IMR-90 (cell line): ENCODE measurements at regions not wholly inside any gene's neighbourhood (a gene's known extent, or its start where the extent isn't known, plus 50 kb on each side); places are given as distances from the start of the nearest gene placed in this dataset.

Source experiments
- ATAC-seq: fragments of 200-7000 bp; cut with Tn5 transposase; 2 replicates; pipeline ENCODE4 v1.9.1; 2020; ENCODE audit warnings: low read depth, mild to moderate bottlenecking, moderate library complexity
- BruUV-seq: library from RNA; stranded (reverse); fragments of 400-500 nt; replicated peaks from 2 replicates; lab custom pipeline; 2021; lab: Mats Ljungman, UMichigan
- CTCF ChIA-PET: fragments of 300-600 bp; formaldehyde crosslinking; extraction: SDS; loops from one replicate; lab custom pipeline; 2021; ENCODE audit warnings: antibody characterized with exemption; lab: Yijun Ruan, JAX
- POLR2A ChIA-PET: fragments of 300-600 bp; sonication (Branson Sonifier 250); formaldehyde crosslinking; loops from one replicate; lab custom pipeline; 2022; ENCODE audit warnings: antibody characterized with exemption; ENCODE audit not compliant: unreplicated experiment; lab: Charles Lee
- DNase-seq: peaks from one replicate; pipeline ENCODE4 v3.0.0; 2013
- H2AFZ ChIP-seq: replicated peaks from 2 replicates; pipeline ENCODE3; 2013; ENCODE audit warnings: low read length, mild to moderate bottlenecking; ENCODE audit not compliant: poor library complexity
- H2AK5ac ChIP-seq: 2 replicates; pipeline ENCODE4 v1.6.1; 2013; ENCODE audit warnings: low read depth, low read length, inconsistent platforms
- H2AK9ac ChIP-seq: replicated peaks from 2 replicates; pipeline ENCODE3; 2013; ENCODE audit warnings: mild to moderate bottlenecking, low read depth, low read length, moderate library complexity; ENCODE audit not compliant: poor library complexity
- H2BK120ac ChIP-seq: 2 replicates; pipeline ENCODE4 v1.6.1; 2013; ENCODE audit warnings: low read depth, low read length, inconsistent platforms
- H2BK15ac ChIP-seq: 3 replicates; pipeline ENCODE4 v1.6.1; 2013; ENCODE audit warnings: low read depth, low read length, inconsistent platforms
- H2BK20ac ChIP-seq: 2 replicates; pipeline ENCODE4 v1.6.1; 2013; ENCODE audit warnings: low read depth, mild to moderate bottlenecking, inconsistent platforms, low read length, moderate library complexity
- H2BK5ac ChIP-seq: 2 replicates; pipeline ENCODE4 v1.6.1; 2013; ENCODE audit warnings: mild to moderate bottlenecking, low read depth, low read length, inconsistent platforms; ENCODE audit not compliant: poor library complexity, severe bottlenecking
- H3K14ac ChIP-seq: replicated peaks from 2 replicates; pipeline ENCODE4 v1.6.1; 2013; ENCODE audit warnings: low read depth, low read length, inconsistent platforms
- H3K18ac ChIP-seq: 2 replicates; pipeline ENCODE4 v1.6.1; 2013; ENCODE audit warnings: low read depth, low read length, control low read depth
- H3K23ac ChIP-seq: 2 replicates; pipeline ENCODE4 v1.6.1; 2013; ENCODE audit warnings: low read depth, low read length, inconsistent platforms
- H3K27ac ChIP-seq: 2 replicates; pipeline ENCODE4 v1.5.1; 2013; ENCODE audit warnings: mild to moderate bottlenecking, control low read depth, low read length; ENCODE audit not compliant: insufficient read depth
- H3K27me3 ChIP-seq: 2 replicates; pipeline ENCODE4 v1.6.1; 2013; ENCODE audit warnings: low read length; ENCODE audit not compliant: control insufficient read depth, insufficient read depth
- H3K36me3 ChIP-seq: 2 replicates; pipeline ENCODE4 v1.6.1; 2013; ENCODE audit warnings: low read length, mixed read lengths; ENCODE audit not compliant: control insufficient read depth, insufficient read depth
- H3K4ac ChIP-seq: 2 replicates; pipeline ENCODE4 v1.6.1; 2013; ENCODE audit warnings: low read depth, low read length, inconsistent platforms
- H3K4me1 ChIP-seq: 2 replicates; pipeline ENCODE4 v1.6.1; 2013; ENCODE audit warnings: low read length, mixed read lengths; ENCODE audit not compliant: control insufficient read depth, insufficient read depth
- H3K4me2 ChIP-seq: 2 replicates; pipeline ENCODE4 v1.6.1; 2013; ENCODE audit warnings: low read depth, mild to moderate bottlenecking, control low read depth, low read length, moderate library complexity
- H3K4me3 ChIP-seq: 2 replicates; pipeline ENCODE4 v1.5.1; 2013; ENCODE audit warnings: low read depth, mild to moderate bottlenecking, control low read depth, low read length, moderate library complexity; ENCODE audit not compliant: insufficient read depth
- H3K56ac ChIP-seq: 2 replicates; pipeline ENCODE4 v1.6.1; 2013; ENCODE audit warnings: low read length, inconsistent platforms; ENCODE audit not compliant: insufficient read depth; ENCODE audit errors: extremely low read depth
- H3K79me1 ChIP-seq, 2 experiments: 2 replicates each; pipeline ENCODE4 v1.6.1; 2013; ENCODE audit warnings: low read length in 2 of 2, inconsistent platforms in 1 of 2, low read depth in 1 of 2
- H3K9ac ChIP-seq: 2 replicates; pipeline ENCODE4 v1.6.1; 2013; ENCODE audit warnings: low read depth, low read length, control low read depth
- H3K9me1 ChIP-seq: 2 replicates; pipeline ENCODE4 v1.6.1; 2013; ENCODE audit warnings: low read length, inconsistent platforms; ENCODE audit not compliant: insufficient read depth
- H3K9me3 ChIP-seq: 2 replicates; pipeline ENCODE4 v1.6.1; 2013; ENCODE audit warnings: low read length; ENCODE audit not compliant: control insufficient read depth, insufficient read depth
- H4K20me1 ChIP-seq: 2 replicates; pipeline ENCODE4 v1.6.1; 2013; ENCODE audit warnings: low read length, inconsistent platforms; ENCODE audit not compliant: insufficient read depth
- H4K5ac ChIP-seq: 2 replicates; pipeline ENCODE4 v1.6.1; 2013; ENCODE audit warnings: mild to moderate bottlenecking, low read depth, low read length, control low read depth
- H4K8ac ChIP-seq, 2 experiments: 2 replicates each; pipeline ENCODE4 v1.6.1; 2013; ENCODE audit warnings: low read depth in 2 of 2, low read length in 2 of 2, control low read depth in 1 of 2, inconsistent platforms in 1 of 2
- H4K91ac ChIP-seq: 2 replicates; pipeline ENCODE4 v1.6.1; 2013; ENCODE audit warnings: low read depth, low read length, inconsistent platforms; ENCODE audit not compliant: insufficient read depth
- BHLHE40 ChIP-seq: fragments of 150-350 bp; IDR thresholded peaks from 2 replicates; pipeline ENCODE4 v1.6.1; 2016; ENCODE audit warnings: mild to moderate bottlenecking, low read depth, low read length
- CEBPB ChIP-seq: IDR thresholded peaks from 2 replicates; pipeline ENCODE4 v1.6.1; 2012; ENCODE audit warnings: low read depth, low read length, improper control_type of control experiment
- CHD1 ChIP-seq: IDR thresholded peaks from 2 replicates; pipeline ENCODE4 v1.6.1; 2012; ENCODE audit warnings: low read depth, low read length, improper control_type of control experiment
- CTCF ChIP-seq: conservative IDR thresholded peaks from 2 replicates; pipeline ENCODE4 v1.5.1; 2012; ENCODE audit warnings: mild to moderate bottlenecking, low read depth, low read length, improper control_type of control experiment
- ELK1 ChIP-seq: fragments of 150-350 bp; IDR thresholded peaks from 2 replicates; pipeline ENCODE4 v1.6.1; 2016; ENCODE audit warnings: low read depth, mild to moderate bottlenecking, low read length, moderate library complexity, borderline replicate concordance
- FOS ChIP-seq: fragments of 150-350 bp; IDR thresholded peaks from 2 replicates; pipeline ENCODE4 v1.6.1; 2016; ENCODE audit warnings: low read depth, low read length
- MAFK ChIP-seq: IDR thresholded peaks from 2 replicates; pipeline ENCODE4 v1.6.1; 2012; ENCODE audit warnings: low read depth, low read length, improper control_type of control experiment
- MAZ ChIP-seq: IDR thresholded peaks from 2 replicates; pipeline ENCODE4 v1.6.1; 2012; ENCODE audit warnings: low read depth, mild to moderate bottlenecking, low read length, improper control_type of control experiment, moderate library complexity, borderline replicate concordance
- MXI1 ChIP-seq: IDR thresholded peaks from 2 replicates; pipeline ENCODE4 v1.6.1; 2012; ENCODE audit warnings: low read depth, mild to moderate bottlenecking, low read length, moderate library complexity, borderline replicate concordance
- NFE2L2 ChIP-seq: fragments of 150-350 bp; IDR thresholded peaks from 2 replicates; pipeline ENCODE4 v1.6.1; 2016; ENCODE audit warnings: low read depth, mild to moderate bottlenecking, low read length
- POLR2A ChIP-seq: IDR thresholded peaks from 2 replicates; pipeline ENCODE4 v1.6.1; 2012; ENCODE audit warnings: mild to moderate bottlenecking, low read depth, low read length
- RAD21 ChIP-seq: IDR thresholded peaks from 2 replicates; pipeline ENCODE4 v1.6.1; 2012; ENCODE audit warnings: low read length, improper control_type of control experiment
- RCOR1 ChIP-seq: IDR thresholded peaks from 2 replicates; pipeline ENCODE4 v1.6.1; 2012; ENCODE audit warnings: mild to moderate bottlenecking, low read length, improper control_type of control experiment; ENCODE audit not compliant: insufficient replicate concordance
- RFX5 ChIP-seq: IDR thresholded peaks from 2 replicates; pipeline ENCODE4 v1.8.0; 2012; ENCODE audit warnings: low read depth, mild to moderate bottlenecking, low read length, moderate library complexity
- SMC3 ChIP-seq: fragments of 150-350 bp; IDR thresholded peaks from 2 replicates; pipeline ENCODE4 v1.6.1; 2016; ENCODE audit warnings: low read depth, mild to moderate bottlenecking, antibody characterized with exemption, low read length, moderate library complexity
- USF2 ChIP-seq: fragments of 150-350 bp; IDR thresholded peaks from 2 replicates; pipeline ENCODE4 v1.6.1; 2017; ENCODE audit warnings: mild to moderate bottlenecking, antibody characterized with exemption, low read length, low read depth
- WGBS, 2 experiments: methylation state at CpG; one replicate each; pipeline versions ENCODE4 v1.1.5 to v1.1.7; 2013; ENCODE audit warnings: missing lambda C conversion rate in 2 of 2; ENCODE audit not compliant: insufficient read length in 1 of 2; ENCODE audit errors: extremely low coverage in 2 of 2; 5-methylcytosine and 5-hydroxymethylcytosine counted together
- dilution Hi-C: fragments of 300-500 bp; cut with HindIII; formaldehyde crosslinking; loops from one replicate; pipeline ENCODE4 v1.14.3; 2018; ENCODE audit warnings: low sequenced_read_pairs; ENCODE audit not compliant: unreplicated experiment
- in situ Hi-C: fragments of 300-500 bp; cut with MboI; formaldehyde crosslinking; loops from 3 replicates; pipeline ENCODE4 v1.14.3; 2019; ENCODE audit warnings: low sequenced_read_pairs, inconsistent platforms, mixed read lengths
- intact Hi-C: fragments of 100-400 bp; cut with micrococcal nuclease; formaldehyde crosslinking; loops from 2 replicates; pipeline ENCODE4 v1.10.0; 2022

- Histone ChIP-seq H3K18ac (no peak overlapping the region), H3K56ac (no peak overlapping the region), H3K4me2 (no peak overlapping the region), H3K27me3 (no peaks in the 10 kb centered on the region), H3K14ac (no peak overlapping the region), H3K4ac (no peak overlapping the region), H4K8ac (no peak overlapping the region), H2BK5ac (no peak overlapping the region), H3K23ac (no peak overlapping the region), H3K27ac (no peak overlapping the region), H2BK120ac (no peak overlapping the region), H3K9me3 (no peaks in the 10 kb centered on the region), H2BK15ac (no peak overlapping the region), H4K91ac (no peak overlapping the region), H3K36me3 (no peaks in the 10 kb centered on the region), H3K9me1 (no peaks in the 10 kb centered on the region), H2AK5ac (no peak overlapping the region), H3K9ac (no peak overlapping the region), H2BK20ac (no peak overlapping the region), H4K5ac (no peak overlapping the region), H3K79me1 (no peaks in the 10 kb centered on the region), H3K4me3 (no peak overlapping the region), H2AFZ (no peak overlapping the region), H3K4me1 (no peaks in the 10 kb centered on the region), H4K20me1 (no peaks in the 10 kb centered on the region), H2AK9ac (no peak overlapping the region)
- intact Hi-C loops: no loop called here
- no peak for ATAC-seq
- ChIA-PET POLR2A (no interaction called here), CTCF (no interaction called here)
- in situ Hi-C loops: no loop called here
- TF ChIP-seq MAZ (no peak), MXI1 (no peak), MAFK (no peak), CEBPB (no peak), CHD1 (no peak), BHLHE40 (no peak), CTCF (no peak), RAD21 (no peak), FOS (no peak), RFX5 (no peak), RCOR1 (no peak), SMC3 (no peak), NFE2L2 (no peak), ELK1 (no peak), USF2 (no peak), POLR2A (no peak)
- no TSS peak for BruUV-seq
- dilution Hi-C loops: no loop called here
- WGBS, 2 experiments: 17% methylated on average over 1 of the region's 4 CpGs; no CpG with 5 or more reads in 1 of the 2 experiments
- DNase-seq: no peak
Measured at GRCh38 chr13:67645874-67646467, 415.8 kb upstream of the PCDH9 start.
